ENCODE measurements at regions not wholly inside any gene's neighbourhood (a gene's known extent, or its start where the extent isn't known, plus 50 kb on each side); places are given as distances from the start of the nearest gene placed in this dataset.

DNA sequence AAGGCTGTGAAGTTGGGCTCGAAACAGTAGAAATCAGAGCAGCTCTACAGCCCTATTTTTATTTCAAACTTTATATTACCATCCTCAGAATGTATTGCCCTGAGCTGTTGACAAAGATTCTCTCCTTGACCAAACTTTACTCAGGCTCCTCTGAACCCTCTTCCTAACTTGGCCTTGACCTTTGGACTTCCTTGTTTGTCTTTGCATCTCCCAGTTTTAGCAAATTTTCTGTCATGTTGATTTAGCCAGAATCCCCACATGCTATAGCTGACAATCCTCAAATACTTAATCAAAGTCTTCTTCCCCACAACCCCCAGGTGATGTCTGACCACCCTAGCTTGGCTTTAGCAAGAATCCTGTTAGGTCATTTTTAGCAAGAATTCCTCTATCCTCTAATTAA is 87.4 kb upstream of the GRIN2A start:
- no peak for TF ChIP-seq EP300 (IDR thresholded peaks at IDR 0.05)
- no peak for TF ChIP-seq POLR2A (IDR thresholded peaks at IDR 0.05)
